ENCODE measurements at regions not wholly inside any gene's neighbourhood (a gene's known extent, or its start where the extent isn't known, plus 50 kb on each side); places are given as distances from the start of the nearest gene placed in this dataset.
"Not testable (repeated sequence)": the region's sequence is repeated elsewhere in the genome, so short reads cannot be mapped to it uniquely, and the experiment has no call there.

DNA sequence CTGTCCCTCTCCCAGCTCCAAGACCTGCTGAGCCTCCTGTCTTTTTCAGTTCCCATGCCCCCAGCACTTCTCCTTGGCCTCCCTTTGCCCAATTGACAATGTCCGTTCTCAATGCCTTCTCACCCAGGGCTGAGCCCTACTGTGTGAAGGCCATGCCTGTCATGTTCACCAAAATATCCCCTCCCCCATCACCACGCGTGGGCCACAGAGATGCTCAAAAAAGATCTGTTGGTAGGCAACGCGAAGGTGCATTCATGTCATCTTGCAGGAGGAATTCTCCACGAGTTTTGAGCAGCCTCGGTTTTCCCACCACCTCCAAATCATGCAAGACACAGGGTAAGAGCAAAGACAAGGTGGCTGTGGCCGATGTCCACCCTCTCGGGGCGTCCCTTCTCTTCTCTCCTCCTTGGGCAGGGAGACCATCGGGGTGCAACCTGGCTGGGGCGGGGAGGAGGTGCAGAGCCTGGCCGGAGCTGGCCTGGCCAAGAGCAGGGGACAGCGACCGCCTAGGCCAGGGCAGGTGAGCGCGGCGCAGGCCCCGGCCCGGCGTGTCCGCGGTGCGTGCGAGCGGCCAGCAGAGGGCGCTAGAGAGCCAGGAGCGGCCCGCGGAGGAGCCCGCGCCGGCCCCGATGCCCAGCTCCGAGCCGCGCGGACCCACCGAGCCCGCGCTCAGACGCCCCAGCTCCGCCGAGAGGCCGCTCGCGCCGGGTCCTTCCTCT, 56.3 kb upstream of the KRTAP5-11 start:
- peak; percentile 67 for DNase-seq

DNA sequence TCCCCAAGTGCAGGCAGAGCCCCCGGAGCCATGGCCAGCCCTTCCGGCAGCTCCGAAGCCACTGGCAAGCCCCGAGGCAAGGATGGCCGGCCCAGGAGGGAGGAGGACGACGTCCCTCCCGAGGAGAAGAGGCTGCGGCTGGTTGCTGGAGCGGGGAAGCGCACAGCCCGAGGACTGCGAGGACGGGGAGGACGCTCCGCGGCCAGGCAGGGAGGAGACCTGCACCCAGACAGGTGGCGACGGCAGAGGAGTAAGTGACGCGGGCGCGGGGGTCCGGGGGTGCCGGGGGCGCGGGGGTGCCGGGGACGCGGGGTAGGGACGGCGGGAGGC, 56.8 kb upstream of the KRTAP5-11 start:
- peak; percentile 68 for DNase-seq

GRCh38 chr11:71639916-71640315, 57.2 kb upstream of the KRTAP5-11 start:
- DNase-seq, result not testable (repeated sequence)

GRCh38 chr11:71647078-71647477, 64.4 kb upstream of the KRTAP5-11 start:
- DNase-seq, result not testable (repeated sequence)

DNA sequence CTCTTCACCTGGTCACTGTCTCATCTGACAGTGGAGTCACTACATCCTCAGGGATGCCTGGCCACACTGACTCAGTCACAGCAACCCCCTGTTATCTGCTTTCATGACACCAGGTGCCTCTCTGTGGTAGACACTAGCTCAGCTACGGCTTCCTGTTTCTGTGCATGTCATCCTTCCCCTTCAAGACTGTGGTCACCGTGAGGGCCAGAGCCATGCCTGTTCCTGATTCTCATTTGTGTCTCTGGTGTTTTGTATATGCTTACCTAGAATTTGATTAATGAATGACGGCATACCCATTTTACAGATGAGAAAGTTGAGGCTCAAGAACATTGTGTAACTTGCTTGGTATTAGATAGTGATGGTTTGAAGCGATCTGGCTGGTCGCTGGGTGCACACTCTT, 70.3 kb upstream of the KRTAP5-11 start:
- DNase-seq, result not testable (repeated sequence)

GRCh38 chr11:71654423-71654822, 71.7 kb upstream of the KRTAP5-11 start:
- DNase-seq, result not testable (repeated sequence)

- not testable (repeated sequence) for DNase-seq
Observed at GRCh38 chr11:71655041-71655440, 72.4 kb upstream of the KRTAP5-11 start.

GRCh38 chr11:71656513-71656912, 73.8 kb upstream of the KRTAP5-11 start:
- peak; percentile 67 for DNase-seq

GRCh38 chr11:71664941-71665340, 82.3 kb upstream of the KRTAP5-11 start:
- DNase-seq, result not testable (repeated sequence)

- DNase-seq, result not testable (repeated sequence)
Observed at GRCh38 chr11:71698110-71698509, 115.4 kb upstream of the KRTAP5-11 start.

DNA sequence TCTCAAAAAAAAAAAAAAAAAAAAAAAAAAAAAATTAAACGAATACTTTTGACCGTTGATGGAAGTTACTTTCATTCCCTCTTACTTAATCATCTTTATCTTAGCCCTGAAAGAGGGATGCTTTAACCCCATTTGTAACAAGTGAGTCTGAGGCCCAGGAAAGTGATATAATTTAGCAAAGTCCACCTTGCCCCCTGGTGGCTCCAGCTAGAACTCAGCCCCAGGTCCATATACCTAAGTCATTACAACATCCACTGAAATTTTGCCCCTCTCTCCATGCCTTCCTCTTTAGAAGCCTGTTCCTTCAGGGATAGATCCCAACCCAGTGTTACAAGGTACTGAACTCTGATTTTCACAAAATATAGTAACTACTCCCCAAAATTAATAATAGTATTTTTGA, 116.3 kb upstream of the KRTAP5-11 start:
- not testable (repeated sequence) for DNase-seq

DNA sequence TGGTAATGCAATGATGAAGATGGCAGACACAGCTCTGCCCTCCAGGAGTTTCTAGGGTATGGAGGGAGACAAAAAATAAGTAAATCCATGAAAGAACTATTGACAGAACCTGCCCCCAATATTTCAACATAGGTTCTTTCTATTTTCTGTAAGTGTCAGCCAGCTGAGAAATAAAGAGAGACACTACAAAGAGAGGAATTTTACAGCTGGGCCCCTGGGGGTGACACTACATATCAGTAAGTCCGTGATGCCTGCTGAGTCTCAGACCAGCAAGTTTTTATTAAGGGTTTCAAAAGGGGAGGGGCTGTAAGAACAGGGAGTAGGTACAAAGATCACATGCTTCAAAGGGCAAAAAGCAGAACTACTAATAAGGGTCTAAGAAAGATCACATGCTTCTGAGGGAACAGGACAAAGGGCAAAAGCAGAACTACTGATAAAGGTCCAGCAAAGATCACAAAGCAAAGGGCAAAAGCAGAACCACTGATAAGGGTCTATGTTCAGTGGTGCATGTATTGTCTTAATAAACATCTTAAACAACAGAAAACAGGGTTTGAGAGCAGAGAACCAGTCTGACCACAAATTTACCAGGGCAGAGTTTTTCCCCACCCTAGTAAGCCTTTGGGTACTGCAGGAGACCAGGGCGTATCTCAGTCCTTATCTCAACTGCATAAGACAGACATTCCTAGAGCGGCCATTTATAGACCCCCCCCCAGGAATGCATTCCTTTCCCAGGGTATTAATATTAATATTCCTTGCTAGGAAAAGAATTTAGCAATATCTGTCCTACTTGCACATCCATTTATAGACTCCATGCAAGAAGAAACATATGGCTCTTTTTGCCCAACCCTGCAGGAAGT, 119.0 kb upstream of the KRTAP5-11 start:
- DNase-seq, result not testable (repeated sequence)

GRCh38 chr11:71705086-71705737, 122.5 kb upstream of the KRTAP5-11 start:
- not testable (repeated sequence) for DNase-seq

- DNase-seq, result not testable (repeated sequence)
Observed at GRCh38 chr11:71705738-71706432, 123.2 kb upstream of the KRTAP5-11 start.

- DNase-seq, result not testable (repeated sequence)
Observed at GRCh38 chr11:71707083-71707482, 124.4 kb upstream of the KRTAP5-11 start.

DNA sequence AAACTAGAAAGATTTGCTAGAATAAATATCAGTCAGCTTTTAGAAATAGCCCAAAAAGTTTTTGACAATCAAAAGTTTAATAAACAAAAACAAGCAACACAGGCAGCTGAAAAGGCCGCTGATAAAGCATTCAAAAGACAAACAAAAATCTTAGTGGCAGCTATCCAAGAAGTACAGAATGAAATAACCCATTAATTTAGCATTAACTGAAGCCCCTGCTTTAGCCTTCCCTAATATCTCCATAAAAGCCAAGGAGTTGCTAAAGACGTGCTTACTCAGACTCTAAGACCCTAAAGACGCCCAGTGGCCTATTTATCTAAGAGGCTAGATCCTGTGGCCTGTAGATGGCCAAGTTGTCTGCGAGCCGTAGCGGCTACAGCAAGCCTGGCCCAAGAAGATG, 123.5 kb upstream of the DEFB108B start:
- DNase-seq, result not testable (repeated sequence)

DNA sequence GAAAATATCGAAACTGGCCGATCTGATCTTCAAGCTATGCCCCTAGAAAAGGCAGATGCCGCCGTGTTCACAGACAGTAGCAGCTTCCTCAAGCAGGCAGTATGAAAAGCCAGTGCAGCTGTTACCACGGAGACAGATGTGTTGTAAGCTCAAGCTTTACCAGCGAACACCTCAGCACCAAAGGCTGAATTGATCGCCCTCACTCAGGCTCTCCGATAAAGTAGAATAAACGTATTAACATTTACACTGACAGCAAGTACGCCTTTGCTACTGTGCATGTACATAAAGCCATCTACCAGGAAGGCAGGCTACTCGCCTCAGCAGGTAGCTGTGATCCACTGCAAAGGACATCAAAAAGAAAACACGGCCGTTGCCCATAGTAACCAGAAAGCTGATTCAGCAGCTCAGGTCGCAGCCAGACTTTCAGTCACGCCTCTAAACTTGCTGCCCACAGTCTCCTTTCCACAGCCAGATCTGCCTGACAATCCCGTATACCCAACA, 122.8 kb upstream of the DEFB108B start:
- DNase-seq, result peak; percentile 58

DNA sequence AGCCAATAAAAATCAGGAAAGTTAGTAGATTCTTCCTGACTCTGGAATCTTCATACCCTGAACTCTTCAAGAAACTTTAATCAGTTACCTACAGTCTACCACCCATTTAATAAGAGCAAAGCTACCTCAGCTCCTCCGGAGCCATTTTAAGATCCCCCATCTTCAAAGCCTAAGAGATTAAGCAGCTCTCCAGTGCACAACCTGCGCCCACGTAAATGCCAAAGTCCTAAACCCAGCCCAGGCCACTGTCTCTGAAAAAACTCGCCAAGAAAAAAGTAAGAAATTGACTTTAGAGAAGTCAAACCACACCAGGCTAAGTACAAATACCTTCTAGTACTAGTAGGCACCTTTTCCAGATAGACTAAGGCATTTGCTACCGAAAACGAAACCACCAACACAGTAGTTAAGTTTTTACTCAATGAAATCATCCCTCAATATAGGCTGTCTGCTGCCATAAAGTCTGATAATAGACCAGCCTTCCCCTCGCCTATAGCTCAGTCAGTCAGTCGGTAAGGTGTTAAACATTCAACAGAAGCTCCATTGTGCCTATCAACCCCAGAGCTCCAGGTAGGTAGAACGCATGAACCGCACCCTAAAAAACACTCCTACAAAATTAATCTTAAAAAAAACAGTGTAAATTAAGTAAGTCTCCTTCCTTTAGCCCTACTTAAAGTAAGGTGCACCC, 122.2 kb upstream of the DEFB108B start:
- DNase-seq, result not testable (repeated sequence)

- not testable (repeated sequence) for DNase-seq
Observed at GRCh38 chr11:71712350-71712749, 120.7 kb upstream of the DEFB108B start.

DNA sequence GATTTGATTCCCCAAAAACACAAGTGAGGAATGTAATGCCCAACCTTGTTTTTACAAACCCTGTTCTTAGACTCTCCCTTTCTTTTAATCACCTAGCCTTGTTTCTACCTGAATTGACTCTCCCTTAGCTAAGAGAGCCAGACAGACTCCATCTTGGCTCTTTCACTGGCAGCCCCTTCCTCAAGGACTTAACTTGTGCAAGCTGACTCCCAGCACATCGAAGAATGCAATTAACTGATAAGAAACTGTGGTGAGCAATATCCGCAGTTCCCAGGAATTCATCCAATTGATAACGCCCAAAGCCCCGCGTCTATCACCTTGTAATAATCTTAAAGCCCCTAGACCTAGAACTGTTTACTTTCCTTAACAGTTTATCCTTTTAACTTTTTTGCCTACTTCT, 120.2 kb upstream of the DEFB108B start:
- not testable (repeated sequence) for DNase-seq

- DNase-seq, result not testable (repeated sequence)
Observed at GRCh38 chr11:71714510-71714909, 118.5 kb upstream of the DEFB108B start.

- DNase-seq, result not testable (repeated sequence)
Observed at GRCh38 chr11:71721840-71722239, 111.2 kb upstream of the DEFB108B start.

Data from islet precursor cell (in vitro differentiated cells).